ENCODE measurements at regions not wholly inside any gene's neighbourhood (a gene's known extent, or its start where the extent isn't known, plus 50 kb on each side); places are given as distances from the start of the nearest gene placed in this dataset.
"Not testable (repeated sequence)": the region's sequence is repeated elsewhere in the genome, so short reads cannot be mapped to it uniquely, and the experiment has no call there.

- ChIA-PET CTCF (no interaction called here), POLR2A (no interaction called here)
Measured at GRCh38 chr4:138113819-138114400, 128.2 kb downstream of the SLC7A11 start.

GRCh38 chr4:138112890-138113289 lies 129.3 kb downstream of the SLC7A11 start:
- POLR2A ChIA-PET, CTCF ChIA-PET: not testable (repeated sequence)

GRCh38 chr4:138112389-138112788 lies 129.8 kb downstream of the SLC7A11 start:
- POLR2A ChIA-PET, result no interaction called here
- CTCF ChIA-PET, result no interaction called here

GRCh38 chr4:138111462-138112000 lies 130.6 kb downstream of the SLC7A11 start:
- CTCF ChIA-PET, result no interaction called here
- POLR2A ChIA-PET, result no interaction called here

- CTCF ChIA-PET, result no interaction called here
- POLR2A ChIA-PET, result no interaction called here
Measured at GRCh38 chr4:138110815-138111214, 131.3 kb downstream of the SLC7A11 start.

GRCh38 chr4:138107023-138107422 lies 135.1 kb downstream of the SLC7A11 start:
- CTCF ChIA-PET, result no interaction called here
- POLR2A ChIA-PET, result no interaction called here

- ChIA-PET POLR2A (no interaction called here), CTCF (interaction anchor here (1.4 kb wide), 1 partner anchor 15 kb away, joined by 4 read pairs; no protein-coding TSS in a partner anchor)
Measured at GRCh38 chr4:138105331-138105730, 136.8 kb downstream of the SLC7A11 start.

GRCh38 chr4:138104284-138104680 lies 137.9 kb downstream of the SLC7A11 start:
- POLR2A ChIA-PET, result no interaction called here
- CTCF ChIA-PET, result no interaction called here

GRCh38 chr4:138103597-138104283 lies 138.4 kb downstream of the SLC7A11 start:
- CTCF ChIA-PET, result no interaction called here
- POLR2A ChIA-PET, result no interaction called here

- POLR2A ChIA-PET, result no interaction called here
- CTCF ChIA-PET, result interaction anchor here (0.6 kb wide), 1 partner anchor 33 kb away, joined by 3 read pairs; no protein-coding TSS in a partner anchor
Measured at GRCh38 chr4:138099385-138099784, 142.8 kb downstream of the SLC7A11 start.

- CTCF ChIA-PET, result no interaction called here
- POLR2A ChIA-PET, result no interaction called here
Measured at GRCh38 chr4:138097912-138098600, 144.1 kb downstream of the SLC7A11 start.

- ChIA-PET CTCF (no interaction called here), POLR2A (no interaction called here)
Measured at GRCh38 chr4:138096384-138097062, 145.6 kb downstream of the SLC7A11 start.

- POLR2A ChIA-PET, result no interaction called here
- CTCF ChIA-PET, result no interaction called here
Measured at GRCh38 chr4:138095378-138095777, 146.8 kb downstream of the SLC7A11 start.

GRCh38 chr4:138092060-138092459 lies 150.1 kb downstream of the SLC7A11 start:
- POLR2A ChIA-PET, result no interaction called here
- CTCF ChIA-PET, result no interaction called here

- POLR2A ChIA-PET, result no interaction called here
- CTCF ChIA-PET, result interaction anchor here (1.3 kb wide), 1 partner anchor 14 kb away, joined by 4 read pairs; no protein-coding TSS in a partner anchor
Measured at GRCh38 chr4:138090918-138091676, 151.1 kb downstream of the SLC7A11 start.

GRCh38 chr4:138090150-138090917 lies 151.8 kb downstream of the SLC7A11 start:
- CTCF ChIA-PET, result interaction anchor here (1.3 kb wide), 1 partner anchor 15 kb away, joined by 4 read pairs; no protein-coding TSS in a partner anchor
- POLR2A ChIA-PET, result no interaction called here

- ChIA-PET CTCF (no interaction called here), POLR2A (no interaction called here)
Measured at GRCh38 chr4:138088449-138089208, 153.5 kb downstream of the SLC7A11 start.

- ChIA-PET POLR2A (no interaction called here), CTCF (no interaction called here)
Measured at GRCh38 chr4:138087066-138087719, 155.0 kb downstream of the SLC7A11 start.

Data from activated CD8-positive, alpha-beta memory T cell treated with anti-CD3 and anti-CD28 coated beads for 36 hours (primary cell).